Activated effector memory CD4-positive, alpha-beta T cell treated with Interleukin-2 at 50 U/mL for 16 hours (primary cell): ENCODE measurements at regions not wholly inside any gene's neighbourhood (a gene's known extent, or its start where the extent isn't known, plus 50 kb on each side); places are given as distances from the start of the nearest gene placed in this dataset.
"Not testable (repeated sequence)": the region's sequence is repeated elsewhere in the genome, so short reads cannot be mapped to it uniquely, and the experiment has no call there.

ENCODE experiments used
- DNase-seq: peaks from one replicate; pipeline ENCODE4 v3.0.0-alpha.2; 2020

- no peak for DNase-seq
These were observed 2036.5 kb upstream of the CELF4 start for GRCh38 chr18:39602131-39602530.

DNA sequence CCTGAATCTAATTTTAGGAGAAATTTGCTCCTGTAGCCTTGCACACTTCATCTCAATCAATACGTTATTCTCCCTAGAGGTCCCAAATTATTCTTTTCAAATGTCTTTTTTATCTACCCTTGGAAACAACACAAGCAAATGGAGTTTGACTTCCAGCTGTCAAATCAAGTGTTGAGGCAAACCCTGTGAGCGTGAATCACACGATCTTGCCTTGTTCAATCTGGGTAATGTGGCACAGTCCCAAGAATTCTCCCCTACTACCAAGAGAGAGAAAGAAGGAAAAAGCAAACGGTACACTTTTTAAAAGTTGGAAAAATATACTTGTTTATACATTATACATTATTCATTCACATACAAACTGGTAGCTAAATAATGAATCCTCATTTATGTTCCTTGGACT lies 2035.3 kb upstream of the CELF4 start:
- DNase-seq = no peak

DNA sequence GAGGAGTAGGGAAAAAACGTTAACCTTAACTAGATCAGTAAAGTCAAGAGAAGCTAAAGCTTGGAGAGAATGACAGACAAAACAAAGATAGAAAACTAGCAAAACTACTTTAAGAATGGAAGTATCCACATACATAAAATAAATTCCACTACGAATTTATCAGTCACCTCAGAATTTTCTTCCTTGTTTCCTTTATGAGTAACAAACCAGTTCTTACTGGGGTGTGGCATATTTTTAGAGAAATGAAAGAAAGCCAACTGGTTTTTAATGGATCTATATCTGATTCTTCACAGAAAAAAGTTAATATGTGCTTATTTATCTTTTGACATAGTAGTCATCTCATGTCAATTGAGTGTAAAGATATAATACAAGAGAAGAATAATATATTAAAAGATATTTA lies 2033.7 kb upstream of the CELF4 start:
- DNase-seq = no peak

GRCh38 chr18:39596891-39597290 lies 2031.3 kb upstream of the CELF4 start:
- no peak for DNase-seq

DNA sequence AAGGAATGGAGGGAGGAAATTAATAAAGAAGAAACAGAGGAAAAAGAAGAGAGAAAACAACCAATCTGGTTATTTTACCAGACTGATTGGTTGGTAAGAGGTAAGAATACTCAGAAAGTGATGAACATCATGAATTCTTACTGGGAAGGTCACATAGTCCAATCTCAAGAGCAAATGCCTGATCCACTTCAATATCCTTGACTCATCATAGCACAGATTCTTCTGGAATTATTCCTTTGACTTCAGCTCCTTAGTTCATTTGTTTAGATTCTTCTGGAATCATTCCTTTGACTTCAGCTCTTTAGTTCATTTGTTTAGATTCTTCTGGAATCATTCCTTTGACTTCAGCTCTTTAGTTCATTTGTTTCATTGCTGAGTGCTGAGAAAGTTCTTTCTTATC lies 2030.6 kb upstream of the CELF4 start:
- DNase-seq = no peak

- DNase-seq = no peak
These were observed 2028.6 kb upstream of the CELF4 start for GRCh38 chr18:39594206-39594605.

DNA sequence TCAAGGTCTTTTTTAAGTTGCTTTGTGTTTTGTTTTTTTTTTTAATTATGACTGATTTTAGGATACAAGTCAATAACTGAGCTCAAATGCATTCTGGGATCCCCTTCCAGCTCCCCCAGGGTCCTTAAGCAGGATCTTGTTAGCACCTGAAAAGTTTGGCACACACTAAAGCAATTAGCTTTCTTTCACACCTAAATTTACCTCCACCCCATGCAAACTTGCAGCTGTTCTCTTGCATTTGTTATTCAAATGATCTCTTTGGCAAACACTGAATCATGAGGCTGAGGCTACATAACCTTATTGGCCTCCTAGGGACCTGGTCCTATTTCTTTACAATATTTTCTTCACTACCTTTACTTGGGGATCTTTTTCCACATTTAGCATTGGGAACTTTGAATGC lies 2026.1 kb upstream of the CELF4 start:
- DNase-seq = no peak

DNA sequence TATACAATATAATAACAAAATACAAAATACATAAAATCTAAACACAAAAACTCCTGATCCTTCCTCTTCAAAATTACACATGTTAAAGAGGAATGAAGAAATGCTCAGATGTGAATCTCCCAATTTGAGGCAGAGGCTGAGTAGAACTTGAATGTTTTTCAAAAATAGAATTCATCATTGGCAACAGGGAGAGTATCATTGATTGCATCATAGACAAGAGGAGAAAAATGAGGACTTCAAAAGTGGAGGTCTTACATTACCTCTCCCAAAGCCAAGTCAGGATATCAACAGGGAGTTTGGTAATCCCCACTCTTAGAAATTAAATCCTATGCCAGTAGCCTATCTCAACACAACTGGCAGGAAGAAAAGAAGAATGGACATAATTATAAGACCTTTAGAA lies 2023.9 kb upstream of the CELF4 start:
- no peak for DNase-seq

DNA sequence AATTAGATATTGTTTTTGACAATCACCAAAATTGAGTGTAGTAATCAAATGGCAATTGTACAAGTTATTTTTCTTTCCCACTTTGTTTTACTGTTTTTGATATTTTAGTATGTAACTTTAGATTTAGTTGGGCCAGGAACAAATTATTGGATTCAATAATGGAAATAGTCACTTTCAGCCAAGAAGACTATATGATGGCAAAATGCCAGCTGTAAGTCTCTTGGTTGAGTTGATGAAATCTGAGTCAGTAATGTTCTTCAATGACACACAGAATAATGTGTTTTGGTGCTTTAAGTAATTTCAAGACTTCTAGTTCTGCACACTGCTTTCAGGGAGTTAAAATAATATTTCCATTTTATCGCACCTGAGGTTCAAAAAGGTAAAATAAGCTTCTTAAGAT lies 2022.0 kb upstream of the CELF4 start:
- no peak for DNase-seq

GRCh38 chr18:39586741-39587140 lies 2021.1 kb upstream of the CELF4 start:
- DNase-seq = no peak

DNA sequence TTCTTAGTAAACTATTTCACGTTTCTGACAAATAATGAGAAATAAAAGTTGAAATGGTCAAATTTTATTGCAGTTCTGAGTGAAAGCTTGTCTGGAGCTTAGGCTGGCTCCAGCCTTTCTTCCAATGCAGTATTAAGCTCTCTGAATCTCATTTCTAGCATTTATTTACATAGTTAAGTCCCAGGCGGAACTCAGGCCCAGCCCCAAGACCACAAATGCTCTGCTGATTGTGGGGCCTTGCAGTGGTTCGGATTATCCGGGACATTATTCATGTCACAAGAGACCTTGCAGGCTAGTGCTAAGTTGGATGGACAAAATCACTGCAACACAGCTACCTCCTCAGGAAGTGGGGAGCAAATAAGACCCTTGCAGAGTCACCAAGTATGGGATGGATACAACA lies 2009.3 kb upstream of the CELF4 start:
- DNase-seq = no peak

- no peak for DNase-seq
These were observed 2005.9 kb upstream of the CELF4 start for GRCh38 chr18:39571511-39571910.

GRCh38 chr18:39565551-39566230 lies 2000.1 kb upstream of the CELF4 start:
- not testable (repeated sequence) for DNase-seq

DNA sequence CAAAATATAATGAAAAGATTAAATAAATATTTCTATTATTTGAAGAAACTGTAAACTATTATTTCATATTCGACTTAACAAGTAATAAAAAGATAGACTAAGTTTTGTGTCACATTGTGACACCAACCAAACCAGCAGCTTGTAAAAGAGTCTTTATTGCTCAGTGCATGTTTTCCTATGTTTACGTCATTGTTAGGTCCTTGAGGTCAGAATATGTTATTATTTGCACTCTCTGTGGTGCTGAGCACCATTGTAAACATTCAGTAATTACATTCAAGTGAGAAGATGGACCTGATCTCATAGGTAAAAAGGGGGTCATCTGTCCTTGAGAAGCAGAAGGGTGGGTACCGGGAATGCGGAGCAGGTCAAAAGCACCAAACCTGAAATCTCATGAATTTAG lies 1999.1 kb upstream of the CELF4 start:
- DNase-seq = no peak

DNA sequence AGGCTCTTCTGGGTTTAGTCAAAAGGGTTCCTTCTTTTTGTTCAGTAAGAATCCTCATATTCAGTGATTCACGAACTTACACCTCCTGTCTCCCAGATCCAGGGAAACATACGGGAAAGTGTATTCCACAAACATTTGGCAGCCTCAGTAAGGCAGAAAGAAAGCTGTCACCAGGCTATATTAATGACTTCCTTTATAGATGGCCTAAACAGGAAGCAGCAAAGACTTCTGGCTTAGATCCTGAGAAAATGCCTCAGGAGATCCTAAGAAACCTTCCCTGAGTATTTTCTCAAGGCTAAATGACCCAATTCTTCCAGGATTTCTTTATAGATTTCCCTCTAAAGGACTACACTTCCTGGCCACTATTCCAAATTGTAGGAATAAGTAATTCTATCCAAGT lies 1995.5 kb upstream of the CELF4 start:
- DNase-seq = no peak

- DNase-seq = no peak
These were observed 1993.1 kb upstream of the CELF4 start for GRCh38 chr18:39558658-39559057.

GRCh38 chr18:39555496-39555895 lies 1989.9 kb upstream of the CELF4 start:
- DNase-seq = no peak

GRCh38 chr18:39550701-39551100 lies 1985.1 kb upstream of the CELF4 start:
- no peak for DNase-seq

- DNase-seq = no peak
These were observed 1983.5 kb upstream of the CELF4 start for GRCh38 chr18:39549144-39549543.

DNA sequence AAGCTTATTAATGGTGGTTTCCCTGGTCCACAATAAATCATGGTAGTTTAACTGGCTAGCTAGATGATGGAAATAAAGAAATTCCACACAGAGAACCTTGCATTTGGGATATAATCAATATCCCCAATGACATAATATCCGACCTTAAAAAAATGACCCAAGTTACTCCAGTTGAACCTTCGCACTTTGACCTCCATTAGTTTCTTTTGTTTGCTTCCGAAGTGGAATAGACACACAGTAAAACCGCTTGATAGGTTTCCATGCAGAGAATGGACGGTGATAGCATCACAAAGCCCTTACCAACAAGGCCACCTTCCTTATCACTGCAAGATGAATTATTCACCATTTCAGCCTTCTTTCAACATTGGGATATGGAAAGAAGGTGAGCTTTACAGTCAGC lies 1966.1 kb upstream of the CELF4 start:
- no peak for DNase-seq

GRCh38 chr18:39529358-39529757 lies 1963.8 kb upstream of the CELF4 start:
- DNase-seq = no peak

DNA sequence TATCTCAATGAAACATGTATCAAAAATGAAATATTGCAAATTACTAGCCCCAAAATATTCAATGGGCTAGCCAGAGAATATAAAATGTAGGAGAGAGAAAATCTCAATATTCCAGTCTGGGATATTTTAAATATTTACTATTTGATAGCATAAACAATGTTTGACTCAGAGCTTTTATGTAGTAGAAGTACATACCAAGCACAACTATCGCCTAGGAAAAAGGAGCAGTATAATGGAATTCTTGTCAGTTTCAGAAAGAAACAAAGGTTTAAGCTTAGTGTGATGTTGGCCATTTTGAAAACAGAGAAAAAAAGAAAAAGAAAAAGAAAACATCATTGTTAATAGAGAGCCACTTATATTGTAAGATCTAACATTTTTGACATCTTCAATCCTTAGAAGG lies 1961.9 kb upstream of the CELF4 start:
- DNase-seq = no peak

DNA sequence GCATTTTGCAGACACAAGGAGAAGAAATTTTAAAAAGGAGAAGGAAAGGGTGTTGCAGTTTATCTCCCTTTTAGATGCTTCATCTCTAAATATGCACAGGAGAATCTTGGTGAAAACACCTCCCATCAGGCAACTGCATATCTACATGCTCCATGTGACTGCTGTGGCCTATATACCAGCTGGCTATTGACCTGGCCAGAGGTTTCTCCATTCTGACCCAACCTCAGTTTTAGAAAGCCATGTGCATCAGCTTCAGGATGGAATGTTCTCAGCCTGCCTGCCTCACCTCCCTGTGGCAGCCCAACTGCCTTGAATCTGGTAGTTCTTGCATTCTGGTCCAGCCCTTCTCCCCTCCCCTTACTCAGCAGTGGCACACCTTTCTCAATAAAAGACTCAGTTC lies 1958.8 kb upstream of the CELF4 start:
- no peak for DNase-seq

GRCh38 chr18:39523281-39523680 lies 1957.7 kb upstream of the CELF4 start:
- no peak for DNase-seq

- no peak for DNase-seq
These were observed 1955.6 kb upstream of the CELF4 start for GRCh38 chr18:39521164-39521563.

GRCh38 chr18:39519741-39520140 lies 1954.1 kb upstream of the CELF4 start:
- DNase-seq = no peak
